IMR-90 (cell line): ENCODE measurements at regions not wholly inside any gene's neighbourhood (a gene's known extent, or its start where the extent isn't known, plus 50 kb on each side); places are given as distances from the start of the nearest gene placed in this dataset.

Experiments
- BHLHE40 ChIP-seq: fragments of 150-350 bp; IDR thresholded peaks from 2 replicates; pipeline ENCODE4 v1.6.1; 2016; ENCODE audit warnings: mild to moderate bottlenecking, low read depth, low read length
- CTCF ChIP-seq: conservative IDR thresholded peaks from 2 replicates; pipeline ENCODE4 v1.5.1; 2012; ENCODE audit warnings: mild to moderate bottlenecking, low read depth, low read length, improper control_type of control experiment
- ELK1 ChIP-seq: fragments of 150-350 bp; IDR thresholded peaks from 2 replicates; pipeline ENCODE4 v1.6.1; 2016; ENCODE audit warnings: low read depth, mild to moderate bottlenecking, low read length, moderate library complexity, borderline replicate concordance
- FOS ChIP-seq: fragments of 150-350 bp; IDR thresholded peaks from 2 replicates; pipeline ENCODE4 v1.6.1; 2016; ENCODE audit warnings: low read depth, low read length
- MAFK ChIP-seq: IDR thresholded peaks from 2 replicates; pipeline ENCODE4 v1.6.1; 2012; ENCODE audit warnings: low read depth, low read length, improper control_type of control experiment
- MAZ ChIP-seq: IDR thresholded peaks from 2 replicates; pipeline ENCODE4 v1.6.1; 2012; ENCODE audit warnings: low read depth, mild to moderate bottlenecking, low read length, improper control_type of control experiment, moderate library complexity, borderline replicate concordance
- MXI1 ChIP-seq: IDR thresholded peaks from 2 replicates; pipeline ENCODE4 v1.6.1; 2012; ENCODE audit warnings: low read depth, mild to moderate bottlenecking, low read length, moderate library complexity, borderline replicate concordance
- POLR2A ChIP-seq: IDR thresholded peaks from 2 replicates; pipeline ENCODE4 v1.6.1; 2012; ENCODE audit warnings: mild to moderate bottlenecking, low read depth, low read length
- RAD21 ChIP-seq: IDR thresholded peaks from 2 replicates; pipeline ENCODE4 v1.6.1; 2012; ENCODE audit warnings: low read length, improper control_type of control experiment
- RCOR1 ChIP-seq: IDR thresholded peaks from 2 replicates; pipeline ENCODE4 v1.6.1; 2012; ENCODE audit warnings: mild to moderate bottlenecking, low read length, improper control_type of control experiment; ENCODE audit not compliant: insufficient replicate concordance
- SMC3 ChIP-seq: fragments of 150-350 bp; IDR thresholded peaks from 2 replicates; pipeline ENCODE4 v1.6.1; 2016; ENCODE audit warnings: low read depth, mild to moderate bottlenecking, antibody characterized with exemption, low read length, moderate library complexity
- USF2 ChIP-seq: fragments of 150-350 bp; IDR thresholded peaks from 2 replicates; pipeline ENCODE4 v1.6.1; 2017; ENCODE audit warnings: mild to moderate bottlenecking, antibody characterized with exemption, low read length, low read depth

GRCh38 chr5:40359832-40360231 lies 319.9 kb upstream of the PTGER4 start:
- TF ChIP-seq MXI1 (no peak), CTCF (no peak), MAFK (no peak), POLR2A (no peak), BHLHE40 (no peak), MAZ (no peak), SMC3 (no peak), ELK1 (no peak), FOS (no peak), USF2 (no peak), RCOR1 (no peak), RAD21 (no peak)
